ENCODE measurements at regions not wholly inside any gene's neighbourhood (a gene's known extent, or its start where the extent isn't known, plus 50 kb on each side); places are given as distances from the start of the nearest gene placed in this dataset.

GRCh38 chr6:90895299-90896074 lies 308.6 kb upstream of the MAP3K7 start:
- no peak for DNase-seq
- no peaks in the 10 kb centered on the region for H3K27me3 ChIP-seq
- no peaks in the 10 kb centered on the region for H3K4me1 ChIP-seq
- no peak for ATAC-seq
- H3K4me3 ChIP-seq = no peak overlapping the region
- intact Hi-C loops (cut with DNase I) = no loop called here
- TF ChIP-seq, protein P1, sequence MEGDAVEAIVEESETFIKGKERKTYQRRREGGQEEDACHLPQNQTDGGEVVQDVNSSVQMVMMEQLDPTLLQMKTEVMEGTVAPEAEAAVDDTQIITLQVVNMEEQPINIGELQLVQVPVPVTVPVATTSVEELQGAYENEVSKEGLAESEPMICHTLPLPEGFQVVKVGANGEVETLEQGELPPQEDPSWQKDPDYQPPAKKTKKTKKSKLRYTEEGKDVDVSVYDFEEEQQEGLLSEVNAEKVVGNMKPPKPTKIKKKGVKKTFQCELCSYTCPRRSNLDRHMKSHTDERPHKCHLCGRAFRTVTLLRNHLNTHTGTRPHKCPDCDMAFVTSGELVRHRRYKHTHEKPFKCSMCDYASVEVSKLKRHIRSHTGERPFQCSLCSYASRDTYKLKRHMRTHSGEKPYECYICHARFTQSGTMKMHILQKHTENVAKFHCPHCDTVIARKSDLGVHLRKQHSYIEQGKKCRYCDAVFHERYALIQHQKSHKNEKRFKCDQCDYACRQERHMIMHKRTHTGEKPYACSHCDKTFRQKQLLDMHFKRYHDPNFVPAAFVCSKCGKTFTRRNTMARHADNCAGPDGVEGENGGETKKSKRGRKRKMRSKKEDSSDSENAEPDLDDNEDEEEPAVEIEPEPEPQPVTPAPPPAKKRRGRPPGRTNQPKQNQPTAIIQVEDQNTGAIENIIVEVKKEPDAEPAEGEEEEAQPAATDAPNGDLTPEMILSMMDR (IDR thresholded peaks at IDR 0.05) = no peak
- TF ChIP-seq POLR2A (IDR thresholded peaks at IDR 0.05) = no peak
- 37% methylated on average over 9 of the region's 9 CpGs for WGBS (ENCODE audit: insufficient coverage, low coverage, low lambda C conversion rate, missing lambda C conversion rate)
- no peaks in the 10 kb centered on the region for H3K36me3 ChIP-seq
- no peaks in the 10 kb centered on the region for H3K9me3 ChIP-seq
- H3K27ac ChIP-seq = no peak overlapping the region

- H3K4me3 ChIP-seq = no peak overlapping the region
- no peaks in the 10 kb centered on the region for H3K9me3 ChIP-seq
- H3K27ac ChIP-seq = no peak overlapping the region
- whole genome bisulfite sequencing (ENCODE audit: insufficient coverage, low coverage, low lambda C conversion rate, missing lambda C conversion rate) = 55% methylated on average over 9 of the region's 9 CpGs
- TF ChIP-seq, protein P1 (IDR thresholded peaks at IDR 0.05) = no peak
- no peaks in the 10 kb centered on the region for H3K4me1 ChIP-seq
- intact Hi-C loops (cut with DNase I) = no loop called here
- ATAC-seq (no peak), DNase-seq (no peak)
- no peaks in the 10 kb centered on the region for H3K27me3 ChIP-seq
- H3K36me3 ChIP-seq = no peaks in the 10 kb centered on the region
Observed at GRCh38 chr6:90894285-90895130, 307.6 kb upstream of the MAP3K7 start.

DNA sequence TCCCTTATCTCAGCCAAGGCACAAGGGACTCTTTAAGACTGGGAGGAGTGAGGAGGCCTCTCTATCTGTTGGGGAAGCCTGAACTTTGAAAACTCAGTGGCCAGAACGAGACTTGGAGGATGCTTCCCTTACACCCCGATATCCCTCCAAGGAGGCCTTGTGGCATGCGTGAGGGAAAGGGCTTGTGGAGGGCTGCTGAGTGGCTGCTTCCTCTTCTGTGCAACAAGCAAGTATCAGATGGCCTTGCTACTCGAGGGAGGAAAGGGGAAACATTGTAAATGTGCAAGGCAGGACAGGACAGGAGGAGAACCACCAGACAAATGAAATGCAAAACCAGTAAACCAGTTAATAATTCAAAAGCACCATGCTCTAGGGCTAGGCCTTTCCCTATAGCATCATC lies 306.5 kb upstream of the MAP3K7 start:
- Histone ChIP-seq H3K36me3 (no peaks in the 10 kb centered on the region), H3K4me3 (no peak overlapping the region), H3K27me3 (no peaks in the 10 kb centered on the region), H3K27ac (no peak overlapping the region), H3K4me1 (no peaks in the 10 kb centered on the region), H3K9me3 (no peaks in the 10 kb centered on the region)
- TF ChIP-seq, protein P1 (IDR thresholded peaks at IDR 0.05) = no peak
- no peak for TF ChIP-seq POLR2A (IDR thresholded peaks at IDR 0.05)
- intact Hi-C loops (cut with DNase I) = no loop called here
- ATAC-seq (no peak), DNase-seq (no peak)
- 42% methylated on average over 4 of the region's 4 CpGs for WGBS (ENCODE audit: insufficient coverage, low coverage, low lambda C conversion rate, missing lambda C conversion rate)

- Histone ChIP-seq H3K27me3 (no peaks in the 10 kb centered on the region), H3K4me1 (no peaks in the 10 kb centered on the region), H3K4me3 (no peak overlapping the region), H3K27ac (no peak overlapping the region), H3K36me3 (no peaks in the 10 kb centered on the region), H3K9me3 (no peaks in the 10 kb centered on the region)
- DNase-seq = no peak
- intact Hi-C loops (cut with DNase I) = no loop called here
- 27% methylated on average over 3 of the region's 3 CpGs for WGBS (ENCODE audit: insufficient coverage, low coverage, low lambda C conversion rate, missing lambda C conversion rate)
- TF ChIP-seq, protein P1 (IDR thresholded peaks at IDR 0.05) = no peak
- TF ChIP-seq POLR2A (IDR thresholded peaks at IDR 0.05) = no peak
- ATAC-seq = no peak
Observed at GRCh38 chr6:90892271-90892670, 305.4 kb upstream of the MAP3K7 start.
